ENCODE measurements at regions not wholly inside any gene's neighbourhood (a gene's known extent, or its start where the extent isn't known, plus 50 kb on each side); places are given as distances from the start of the nearest gene placed in this dataset.

DNA sequence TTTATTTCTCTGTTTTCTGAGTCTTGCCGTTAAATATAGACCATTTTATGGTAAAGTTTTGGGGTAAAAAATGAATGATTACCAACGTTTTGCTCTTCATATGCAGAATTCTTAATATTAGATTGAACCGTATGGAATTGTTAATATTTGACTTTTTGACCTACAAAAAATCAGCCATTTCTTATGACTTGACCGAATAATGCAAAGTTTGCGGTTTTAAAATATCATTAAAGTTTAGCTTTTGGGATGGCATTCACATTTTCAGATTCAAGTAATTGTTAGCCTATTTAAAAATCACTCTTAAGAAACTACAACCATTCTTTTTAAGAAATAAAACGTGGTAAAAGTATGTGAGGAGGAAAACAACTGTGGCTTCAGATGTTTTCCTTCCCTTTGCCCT is 138.0 kb downstream of the HAUS1 start:
- Histone ChIP-seq H3K9ac (replicated peaks; ENCODE audit: extremely low read depth, insufficient read depth, low read length) (no peak overlapping the region), H4K20me1 (replicated peaks; ENCODE audit: control insufficient read depth, extremely low read depth, insufficient read depth, low read length) (no peaks in the 10 kb centered on the region), H3K27ac (ENCODE audit: insufficient read depth, low read depth, low read length) (no peak overlapping the region), H3K9me1 (replicated peaks; ENCODE audit: control insufficient read depth, extremely low read depth, insufficient read depth, low read length) (no peaks in the 10 kb centered on the region), H3K27me3 (ENCODE audit: control insufficient read depth in 2 of 2, insufficient read depth in 2 of 2, low read length in 2 of 2) (no peaks in the 10 kb centered on the region), H3K4me3 (replicated peaks in 1 of 3; ENCODE audit: insufficient read depth in 1 of 3, low read depth in 1 of 3, low read length in 3 of 3) (no peak overlapping the region), H3K79me2 (ENCODE audit: control insufficient read depth, insufficient read depth, low read length) (peaks cover 2% of the 10 kb centered on the region), H2AFZ (ENCODE audit: low read depth, low read length) (no peak overlapping the region), H3K4me2 (ENCODE audit: insufficient read depth, low read length) (no peak overlapping the region), H3K4me1 (ENCODE audit: control insufficient read depth, extremely low read depth, insufficient read depth, low read length) (no peaks in the 10 kb centered on the region), H3K9me3 (replicated peaks; ENCODE audit: control insufficient read depth, insufficient read depth, low read length) (no peaks in the 10 kb centered on the region), H3K36me3 (ENCODE audit: control insufficient read depth in 2 of 2, extremely low read depth in 1 of 2, insufficient read depth in 2 of 2, low read length in 2 of 2) (no peaks in the 10 kb centered on the region)
- FAIRE-seq, result no peak
- no peak for DNase-seq (ENCODE audit: low read depth, low spot score)
- no TSS peak for BruUV-seq (replicated peaks)
- TF ChIP-seq GATA2 (IDR thresholded peaks at IDR 0.05; ENCODE audit: insufficient read depth, insufficient read length, low read depth, low read length), result no peak
- TF ChIP-seq, protein P1, sequence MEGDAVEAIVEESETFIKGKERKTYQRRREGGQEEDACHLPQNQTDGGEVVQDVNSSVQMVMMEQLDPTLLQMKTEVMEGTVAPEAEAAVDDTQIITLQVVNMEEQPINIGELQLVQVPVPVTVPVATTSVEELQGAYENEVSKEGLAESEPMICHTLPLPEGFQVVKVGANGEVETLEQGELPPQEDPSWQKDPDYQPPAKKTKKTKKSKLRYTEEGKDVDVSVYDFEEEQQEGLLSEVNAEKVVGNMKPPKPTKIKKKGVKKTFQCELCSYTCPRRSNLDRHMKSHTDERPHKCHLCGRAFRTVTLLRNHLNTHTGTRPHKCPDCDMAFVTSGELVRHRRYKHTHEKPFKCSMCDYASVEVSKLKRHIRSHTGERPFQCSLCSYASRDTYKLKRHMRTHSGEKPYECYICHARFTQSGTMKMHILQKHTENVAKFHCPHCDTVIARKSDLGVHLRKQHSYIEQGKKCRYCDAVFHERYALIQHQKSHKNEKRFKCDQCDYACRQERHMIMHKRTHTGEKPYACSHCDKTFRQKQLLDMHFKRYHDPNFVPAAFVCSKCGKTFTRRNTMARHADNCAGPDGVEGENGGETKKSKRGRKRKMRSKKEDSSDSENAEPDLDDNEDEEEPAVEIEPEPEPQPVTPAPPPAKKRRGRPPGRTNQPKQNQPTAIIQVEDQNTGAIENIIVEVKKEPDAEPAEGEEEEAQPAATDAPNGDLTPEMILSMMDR (IDR thresholded peaks at IDR 0.05; ENCODE audit: extremely low read depth in 1 of 2, insufficient read depth in 1 of 2, low read depth in 1 of 2, low read length in 2 of 2), result no peak
- no peak for TF ChIP-seq POLR2A (IDR thresholded peaks at IDR 0.05; ENCODE audit: low read depth, low read length)
- TF ChIP-seq POLR2AphosphoS5 (IDR thresholded peaks at IDR 0.05; ENCODE audit: insufficient read depth, low read depth, low read length), result no peak
- ChIA-PET CTCF (interaction anchor here (0.6 to 1.3 kb wide), 2 partner anchors 16 to 44 kb away, joined by 3 read pairs; no protein-coding TSS in a partner anchor), POLR2A (no interaction called here)
- dilution Hi-C loops (cut with MboI; ENCODE audit: extremely low pct_ligation_motif_present, low sequenced_read_pairs) (no loop called here), intact Hi-C loops (cut with micrococcal nuclease) (no loop called here)

DNA sequence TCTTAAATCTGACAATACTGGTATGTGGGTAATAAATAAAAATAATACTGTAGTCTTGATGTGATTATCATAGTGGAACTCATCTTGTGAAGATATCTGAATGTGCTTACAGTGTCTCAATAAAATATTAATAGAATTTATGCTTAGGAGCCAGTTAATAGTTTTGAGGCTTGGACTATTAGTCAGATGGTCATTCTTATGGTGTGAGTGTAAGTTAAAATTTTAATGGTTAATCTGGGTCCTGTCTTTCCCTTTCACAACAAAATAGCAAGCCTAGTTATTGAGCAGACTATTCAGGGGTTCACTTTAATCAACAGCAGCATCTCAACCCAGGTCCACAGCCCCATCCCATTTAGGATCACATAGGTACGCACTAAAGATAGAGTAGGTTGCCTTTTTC is 138.9 kb downstream of the HAUS1 start:
- H3K27ac ChIP-seq (ENCODE audit: insufficient read depth, low read depth, low read length), result no peak overlapping the region
- H3K27me3 ChIP-seq (ENCODE audit: control insufficient read depth in 2 of 2, insufficient read depth in 2 of 2, low read length in 2 of 2), result no peaks in the 10 kb centered on the region
- dilution Hi-C loops (cut with MboI; ENCODE audit: extremely low pct_ligation_motif_present, low sequenced_read_pairs), result no loop called here
- no peak for TF ChIP-seq JUN (IDR thresholded peaks at IDR 0.05; ENCODE audit: borderline replicate concordance, insufficient read depth, insufficient read length, low read depth)
- TF ChIP-seq, protein P2, sequence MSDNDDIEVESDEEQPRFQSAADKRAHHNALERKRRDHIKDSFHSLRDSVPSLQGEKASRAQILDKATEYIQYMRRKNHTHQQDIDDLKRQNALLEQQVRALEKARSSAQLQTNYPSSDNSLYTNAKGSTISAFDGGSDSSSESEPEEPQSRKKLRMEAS (IDR thresholded peaks at IDR 0.05; ENCODE audit: insufficient read depth, insufficient read length), result no peak
- no peak for TF ChIP-seq MYC (IDR thresholded peaks at IDR 0.05; ENCODE audit: low read depth, low read length)
- no peak for TF ChIP-seq POLR2A (IDR thresholded peaks at IDR 0.05; ENCODE audit: low read depth, low read length)
- TF ChIP-seq, protein P1 (IDR thresholded peaks at IDR 0.05; ENCODE audit: extremely low read depth in 1 of 2, insufficient read depth in 1 of 2, low read depth in 1 of 2, low read length in 2 of 2), result no peak
- no peak for TF ChIP-seq EZH2 (IDR thresholded peaks at IDR 0.05; ENCODE audit: borderline replicate concordance, low read depth, low read length, severe bottlenecking)
- TF ChIP-seq GATA2 (IDR thresholded peaks at IDR 0.05; ENCODE audit: insufficient read depth, insufficient read length, low read depth, low read length), result no peak
- TF ChIP-seq FOS (IDR thresholded peaks at IDR 0.05; ENCODE audit: borderline replicate concordance, insufficient read depth, low read length), result no peak
- no peak for TF ChIP-seq POLR2AphosphoS5 (IDR thresholded peaks at IDR 0.05; ENCODE audit: insufficient read depth, low read depth, low read length)
- CTCF ChIA-PET, result no interaction called here
- H3K79me2 ChIP-seq (ENCODE audit: control insufficient read depth, insufficient read depth, low read length), result peaks cover 5% of the 10 kb centered on the region
- H4K20me1 ChIP-seq (replicated peaks; ENCODE audit: control insufficient read depth, extremely low read depth, insufficient read depth, low read length), result no peaks in the 10 kb centered on the region
- H3K36me3 ChIP-seq (ENCODE audit: control insufficient read depth in 2 of 2, extremely low read depth in 1 of 2, insufficient read depth in 2 of 2, low read length in 2 of 2), result no peaks in the 10 kb centered on the region
- POLR2A ChIA-PET, result no interaction called here
- no peak overlapping the region for H3K9ac ChIP-seq (replicated peaks; ENCODE audit: extremely low read depth, insufficient read depth, low read length)
- no peaks in the 10 kb centered on the region for H3K4me1 ChIP-seq (ENCODE audit: control insufficient read depth, extremely low read depth, insufficient read depth, low read length)
- no TSS peak for BruUV-seq (replicated peaks)
- DNase-seq (ENCODE audit: low read depth, low spot score), result no peak
- H3K4me2 ChIP-seq (ENCODE audit: insufficient read depth, low read length), result no peak overlapping the region
- no peaks in the 10 kb centered on the region for H3K9me3 ChIP-seq (replicated peaks; ENCODE audit: control insufficient read depth, insufficient read depth, low read length)
- H3K4me3 ChIP-seq (replicated peaks in 1 of 3; ENCODE audit: insufficient read depth in 1 of 3, low read depth in 1 of 3, low read length in 3 of 3), result no peak overlapping the region
- FAIRE-seq, result no peak
- intact Hi-C loops (cut with micrococcal nuclease), result no loop called here
- no peak overlapping the region for H2AFZ ChIP-seq (ENCODE audit: low read depth, low read length)
- no peaks in the 10 kb centered on the region for H3K9me1 ChIP-seq (replicated peaks; ENCODE audit: control insufficient read depth, extremely low read depth, insufficient read depth, low read length)
